Mesendoderm (in vitro differentiated cells): ENCODE measurements at regions not wholly inside any gene's neighbourhood (a gene's known extent, or its start where the extent isn't known, plus 50 kb on each side); places are given as distances from the start of the nearest gene placed in this dataset.

ENCODE experiments used
- DNase-seq: peaks from one replicate; pipeline ENCODE4 v3.0.0; 2013
- H2AK5ac ChIP-seq: 2 replicates; pipeline ENCODE4 v1.6.1; 2013; ENCODE audit warnings: low read length, inconsistent platforms
- H2BK120ac ChIP-seq: 2 replicates; pipeline ENCODE4 v1.6.1; 2013; ENCODE audit warnings: low read depth, mild to moderate bottlenecking, low read length, moderate library complexity, mixed read lengths
- H2BK15ac ChIP-seq: replicated peaks from 2 replicates; pipeline ENCODE4 v1.6.1; 2013; ENCODE audit warnings: low read depth, mild to moderate bottlenecking, moderate library complexity
- H2BK5ac ChIP-seq: 2 replicates; pipeline ENCODE4 v1.6.1; 2013; ENCODE audit warnings: low read length, inconsistent platforms
- H3K18ac ChIP-seq: 2 replicates; pipeline ENCODE4 v1.6.1; 2013; ENCODE audit warnings: mild to moderate bottlenecking, low read length, mixed read lengths
- H3K23ac ChIP-seq: one replicate; pipeline ENCODE4 v1.6.1; 2013; ENCODE audit warnings: low read length
- H3K27ac ChIP-seq: 2 replicates; pipeline ENCODE4 v1.5.1; 2013; ENCODE audit warnings: low read depth, mild to moderate bottlenecking, inconsistent platforms, low read length, moderate library complexity
- H3K27me3 ChIP-seq: 2 replicates; pipeline ENCODE4 v1.6.1; 2013; ENCODE audit warnings: low read length, control low read depth, mild to moderate bottlenecking, inconsistent platforms; ENCODE audit not compliant: insufficient read depth, poor library complexity
- H3K36me3 ChIP-seq: 2 replicates; pipeline ENCODE4 v1.6.1; 2013; ENCODE audit warnings: low read length, inconsistent platforms; ENCODE audit not compliant: control insufficient read depth, insufficient read depth
- H3K4ac ChIP-seq: one replicate; pipeline ENCODE4 v1.6.1; 2013; ENCODE audit warnings: low read depth, mild to moderate bottlenecking, low read length, moderate library complexity
- H3K4me1 ChIP-seq: 2 replicates; pipeline ENCODE4 v1.6.1; 2013; ENCODE audit warnings: low read depth, low read length, inconsistent platforms; ENCODE audit not compliant: control insufficient read depth
- H3K4me2 ChIP-seq: 2 replicates; pipeline ENCODE4 v1.6.1; 2013; ENCODE audit warnings: low read length
- H3K4me3 ChIP-seq: 2 replicates; pipeline ENCODE4 v1.5.1; 2013; ENCODE audit warnings: mild to moderate bottlenecking, low read length
- H3K56ac ChIP-seq: one replicate; pipeline ENCODE4 v1.6.1; 2013; ENCODE audit warnings: low read length
- H3K79me1 ChIP-seq: 2 replicates; pipeline ENCODE4 v1.6.1; 2013; ENCODE audit warnings: low read length, inconsistent platforms
- H3K79me2 ChIP-seq: 2 replicates; pipeline ENCODE4 v1.6.1; 2013; ENCODE audit warnings: mild to moderate bottlenecking, low read length; ENCODE audit not compliant: control insufficient read depth, insufficient read depth
- H3K9ac ChIP-seq: 2 replicates; pipeline ENCODE4 v1.6.1; 2013; ENCODE audit warnings: low read length, inconsistent platforms
- H4K5ac ChIP-seq: one replicate; pipeline ENCODE4 v1.6.1; 2013; ENCODE audit warnings: low read length
- H4K8ac ChIP-seq: one replicate; pipeline ENCODE4 v1.6.1; 2013; ENCODE audit warnings: low read depth, mild to moderate bottlenecking, control low read depth, low read length, moderate library complexity
- WGBS: extraction: QIAGEN DNeasy Blood & Tissue Kit; methylation state at CpG from one replicate; pipeline ENCODE4 v1.1.7; 2013; ENCODE audit warnings: low lambda C conversion rate, missing lambda C conversion rate; ENCODE audit not compliant: insufficient coverage; ENCODE audit errors: extremely low coverage; 5-methylcytosine and 5-hydroxymethylcytosine counted together

DNA sequence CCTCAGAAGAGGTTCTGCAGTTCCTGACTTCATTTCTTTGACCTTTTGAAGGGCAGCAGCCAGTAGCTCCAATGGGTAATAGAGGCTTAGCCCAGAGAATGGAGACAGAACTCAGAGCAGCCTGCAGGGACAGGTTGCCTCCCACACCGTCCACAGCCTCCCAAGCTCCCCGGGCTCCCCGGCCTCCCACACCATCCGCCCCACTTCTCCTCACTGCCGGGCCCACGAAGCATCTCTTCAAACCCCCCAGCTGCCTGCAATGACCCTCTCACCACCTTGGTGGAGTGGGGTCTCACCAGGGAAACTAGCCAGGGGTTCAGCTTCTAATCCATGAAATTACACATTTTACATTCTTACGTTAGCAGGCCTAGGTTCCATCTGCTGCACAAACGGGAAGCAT is 652.0 kb upstream of the SALL3 start:
- Histone ChIP-seq H3K4me1 (no peaks in the 10 kb centered on the region), H2BK5ac (no peak overlapping the region), H3K9ac (no peak overlapping the region), H3K4me2 (no peak overlapping the region), H3K23ac (no peak overlapping the region), H2AK5ac (no peak overlapping the region), H3K27ac (no peak overlapping the region), H4K5ac (no peak overlapping the region), H3K79me2 (no peaks in the 10 kb centered on the region), H3K79me1 (no peaks in the 10 kb centered on the region), H3K27me3 (no peaks in the 10 kb centered on the region), H2BK15ac (no peak overlapping the region), H3K4ac (no peak overlapping the region), H3K18ac (no peak overlapping the region), H3K4me3 (no peak overlapping the region), H3K36me3 (no peaks in the 10 kb centered on the region), H2BK120ac (no peak overlapping the region), H3K56ac (no peak overlapping the region), H4K8ac (no peak overlapping the region)
- WGBS: no CpG with 5 or more reads among the region's 8 CpGs
- no peak for DNase-seq

DNA sequence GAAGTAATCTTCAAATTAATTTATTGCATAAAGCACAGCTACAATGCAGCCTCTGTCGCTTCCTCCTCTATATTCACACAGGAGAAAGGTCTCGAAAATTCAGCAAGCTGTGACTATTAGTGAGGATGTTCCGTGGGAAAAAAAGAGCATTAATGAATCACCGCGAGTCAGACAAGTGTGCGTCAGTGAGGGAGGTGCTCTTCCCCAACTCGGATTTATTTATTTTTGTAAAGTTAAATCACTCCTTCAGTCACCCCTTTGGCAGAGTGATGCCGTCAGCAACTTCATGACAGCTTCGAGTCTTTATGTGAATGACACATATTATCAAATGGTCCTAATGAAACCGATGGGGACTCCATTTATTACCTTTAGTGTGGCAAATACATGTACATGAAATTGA is 648.9 kb upstream of the SALL3 start:
- Histone ChIP-seq H4K8ac (no peak overlapping the region), H3K23ac (no peak overlapping the region), H3K79me1 (no peaks in the 10 kb centered on the region), H3K18ac (no peak overlapping the region), H2BK5ac (no peak overlapping the region), H3K9ac (no peak overlapping the region), H2BK120ac (no peak overlapping the region), H3K27me3 (no peaks in the 10 kb centered on the region), H2AK5ac (no peak overlapping the region), H3K4me3 (no peak overlapping the region), H4K5ac (no peak overlapping the region), H3K79me2 (no peaks in the 10 kb centered on the region), H3K4me2 (no peak overlapping the region), H3K56ac (no peak overlapping the region), H3K4me1 (no peaks in the 10 kb centered on the region), H3K4ac (no peak overlapping the region), H3K36me3 (no peaks in the 10 kb centered on the region), H3K27ac (no peak overlapping the region), H2BK15ac (no peak overlapping the region)
- no peak for DNase-seq
- WGBS: no CpG with 5 or more reads among the region's 10 CpGs

GRCh38 chr18:78352910-78353309 is 626.7 kb upstream of the SALL3 start:
- no peak overlapping the region for H3K4me3 ChIP-seq
- H3K4me1 ChIP-seq: no peaks in the 10 kb centered on the region
- H3K9ac ChIP-seq: no peak overlapping the region
- no peak overlapping the region for H3K18ac ChIP-seq
- H2AK5ac ChIP-seq: no peak overlapping the region
- no peak overlapping the region for H2BK15ac ChIP-seq
- H3K79me1 ChIP-seq: no peaks in the 10 kb centered on the region
- no peaks in the 10 kb centered on the region for H3K36me3 ChIP-seq
- H2BK120ac ChIP-seq: no peak overlapping the region
- no peak overlapping the region for H4K8ac ChIP-seq
- no peak overlapping the region for H3K56ac ChIP-seq
- DNase-seq: peak; percentile 15
- no CpG with 5 or more reads among the region's 6 CpGs for WGBS
- no peak overlapping the region for H2BK5ac ChIP-seq
- H3K4ac ChIP-seq: no peak overlapping the region
- no peak overlapping the region for H3K23ac ChIP-seq
- no peaks in the 10 kb centered on the region for H3K27me3 ChIP-seq
- H4K5ac ChIP-seq: no peak overlapping the region
- no peak overlapping the region for H3K4me2 ChIP-seq
- no peaks in the 10 kb centered on the region for H3K79me2 ChIP-seq
- no peak overlapping the region for H3K27ac ChIP-seq

DNA sequence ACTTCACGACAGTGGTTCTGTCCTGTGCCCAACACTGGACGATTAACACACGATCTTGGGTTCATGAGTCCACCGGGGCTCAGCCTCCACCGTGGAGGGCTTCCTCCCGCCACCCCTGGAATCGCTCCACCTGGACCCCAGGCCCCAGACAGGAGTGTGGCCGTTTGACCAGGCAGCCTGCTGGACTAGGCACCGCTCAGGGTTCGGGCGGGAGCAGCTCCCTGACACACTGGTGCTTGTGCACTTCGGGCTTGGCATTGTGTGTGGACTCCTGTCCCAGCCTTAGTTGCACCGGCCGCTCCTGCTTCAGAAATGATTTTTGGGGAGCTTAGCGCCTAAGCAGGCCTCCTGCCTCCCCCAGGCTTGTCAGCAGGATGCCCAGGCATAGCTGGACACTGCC is 617.4 kb upstream of the SALL3 start:
- no CpG with 5 or more reads among the region's 15 CpGs for WGBS
- no peaks in the 10 kb centered on the region for H3K79me2 ChIP-seq

GRCh38 chr18:78363556-78364387 is 615.8 kb upstream of the SALL3 start:
- Histone ChIP-seq H3K18ac (no peak overlapping the region), H3K56ac (no peak overlapping the region), H3K27me3 (no peaks in the 10 kb centered on the region), H2BK15ac (no peak overlapping the region), H2BK5ac (no peak overlapping the region), H2AK5ac (no peak overlapping the region), H3K36me3 (no peaks in the 10 kb centered on the region), H3K79me2 (no peaks in the 10 kb centered on the region), H2BK120ac (no peak overlapping the region), H3K4me2 (no peak overlapping the region), H3K23ac (no peak overlapping the region), H3K4ac (no peak overlapping the region), H3K4me3 (no peak overlapping the region), H3K9ac (no peak overlapping the region), H3K79me1 (no peaks in the 10 kb centered on the region), H3K27ac (no peak overlapping the region), H4K5ac (no peak overlapping the region), H3K4me1 (no peaks in the 10 kb centered on the region), H4K8ac (no peak overlapping the region)
- WGBS: no CpG with 5 or more reads among the region's 44 CpGs
- no peak for DNase-seq

More for the DNA sequence above, 617.4 kb upstream of the SALL3 start:
- Histone ChIP-seq H2AK5ac (no peak overlapping the region), H3K9ac (no peak overlapping the region), H3K18ac (no peak overlapping the region), H4K8ac (no peak overlapping the region), H3K23ac (no peak overlapping the region), H3K36me3 (no peaks in the 10 kb centered on the region), H2BK5ac (no peak overlapping the region), H3K79me1 (no peaks in the 10 kb centered on the region), H3K4me2 (no peak overlapping the region), H2BK15ac (no peak overlapping the region), H3K4me1 (no peaks in the 10 kb centered on the region), H3K27ac (no peak overlapping the region), H3K4ac (no peak overlapping the region), H2BK120ac (no peak overlapping the region), H3K4me3 (no peak overlapping the region), H3K56ac (no peak overlapping the region), H3K27me3 (no peaks in the 10 kb centered on the region), H4K5ac (no peak overlapping the region)
- DNase-seq: no peak
